HT-29 (cell line): ENCODE measurements at regions not wholly inside any gene's neighbourhood (a gene's known extent, or its start where the extent isn't known, plus 50 kb on each side); places are given as distances from the start of the nearest gene placed in this dataset.
A peak's percentile ranks its signal among the peaks of the same experiment; 100 is the strongest.

Experiments
- DNase-seq: peaks from one replicate; pipeline ENCODE4 v3.0.0-alpha.2; 2015; ENCODE audit warnings: low spot score

- no peak for DNase-seq
These were observed 133.7 kb upstream of the ASTN2 start for GRCh38 chr9:117548556-117548955.

DNA sequence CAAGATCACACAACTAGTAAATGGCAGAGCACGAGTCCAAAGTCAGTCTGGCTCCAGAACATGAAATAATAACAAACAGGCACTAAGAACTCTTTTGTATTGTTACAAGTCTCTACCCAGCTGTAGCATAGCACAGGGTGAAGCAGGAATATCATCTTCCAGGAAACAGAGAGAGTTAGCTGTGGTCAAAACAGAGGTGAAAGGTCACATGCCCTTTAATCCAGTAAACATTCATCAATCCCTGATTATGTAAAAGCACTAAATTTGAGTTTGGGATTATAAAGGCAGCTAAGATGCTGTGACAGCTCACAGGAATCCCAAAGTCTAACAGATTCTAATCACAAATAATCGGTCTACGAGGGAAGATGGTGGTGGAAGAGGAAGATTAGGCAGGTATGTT, 133.0 kb upstream of the ASTN2 start:
- no peak for DNase-seq

GRCh38 chr9:117546894-117547678, 132.2 kb upstream of the ASTN2 start:
- DNase-seq = no peak

GRCh38 chr9:117545846-117546245, 131.0 kb upstream of the ASTN2 start:
- peak; percentile 18 for DNase-seq

DNA sequence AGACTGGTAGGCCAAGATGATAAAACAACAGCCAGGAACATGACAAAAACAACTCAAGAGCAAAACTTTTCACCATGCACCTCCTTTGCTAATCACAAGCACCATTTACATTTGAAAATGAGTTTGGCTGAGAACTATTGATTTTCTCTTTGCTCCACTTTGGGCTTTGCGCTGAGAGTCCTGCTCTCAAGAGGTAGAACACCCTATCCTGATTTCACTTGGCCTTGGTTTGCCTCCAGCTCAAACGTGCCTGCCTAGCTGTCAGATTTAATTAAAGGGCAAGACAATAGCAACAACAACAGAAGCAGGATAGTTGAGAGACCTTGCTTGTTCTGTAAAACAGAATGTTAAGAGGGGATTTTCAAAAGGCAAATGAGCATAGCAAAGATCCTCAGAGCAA, 128.2 kb upstream of the ASTN2 start:
- DNase-seq = no peak

DNA sequence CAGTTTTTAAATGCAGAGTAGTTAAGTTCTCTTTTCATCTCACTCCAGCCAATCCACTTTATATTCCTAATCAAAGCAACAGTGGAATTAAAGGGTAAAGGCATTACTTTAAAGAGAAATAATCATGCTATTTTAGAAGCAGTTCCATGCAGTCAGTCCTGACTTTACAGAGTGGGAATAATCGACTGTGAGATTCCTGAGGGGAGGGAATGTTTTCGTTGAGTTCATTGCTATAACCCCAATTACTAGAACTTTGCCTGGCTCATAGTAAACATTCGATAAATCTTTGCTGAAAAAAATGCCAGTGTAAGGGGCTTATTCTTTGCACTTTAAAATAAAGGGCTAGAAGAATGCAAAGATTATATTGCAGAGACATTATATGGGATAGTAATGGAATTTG, 127.2 kb upstream of the ASTN2 start:
- DNase-seq = no peak

DNA sequence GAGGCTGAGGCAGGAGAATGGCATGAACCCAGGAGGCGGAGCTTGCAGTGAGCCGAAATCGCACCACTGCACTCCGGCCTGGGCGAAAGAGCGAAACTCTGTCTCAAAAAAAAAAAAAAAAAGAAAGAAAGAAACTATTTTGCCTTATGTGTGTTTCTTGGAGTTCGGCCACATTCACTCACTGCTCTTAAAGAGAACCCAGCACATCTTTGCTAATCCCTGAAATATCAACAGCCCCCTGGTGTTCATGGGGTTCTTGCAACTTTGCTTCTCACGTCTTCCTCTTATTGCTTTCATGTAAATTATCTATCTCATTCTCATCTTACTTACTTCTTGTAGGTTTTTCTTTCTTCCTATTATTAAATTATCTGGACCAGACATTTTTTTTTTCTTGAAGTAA, 126.3 kb upstream of the ASTN2 start:
- DNase-seq = no peak

DNA sequence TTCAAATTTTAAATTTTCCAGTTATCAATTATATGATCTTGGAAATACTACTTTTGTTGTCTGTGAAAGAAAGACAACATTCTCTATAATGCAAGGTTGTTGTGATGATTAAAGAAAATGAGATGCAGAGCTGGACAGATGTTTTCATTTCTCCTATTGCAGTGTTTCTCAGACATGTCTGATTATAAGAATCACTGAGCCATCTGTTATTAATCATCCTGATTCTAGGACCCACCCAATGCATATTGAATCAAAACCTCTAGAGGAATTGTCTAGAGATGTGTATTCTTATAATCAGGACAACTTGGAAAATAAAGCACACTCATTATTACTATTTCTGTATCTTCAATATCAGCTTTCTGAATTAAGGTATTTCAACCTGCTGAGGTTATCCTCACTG, 121.1 kb upstream of the ASTN2 start:
- no peak for DNase-seq

GRCh38 chr9:117535434-117535833, 120.6 kb upstream of the ASTN2 start:
- no peak for DNase-seq

GRCh38 chr9:117528225-117528624, 113.4 kb upstream of the ASTN2 start:
- DNase-seq = no peak

DNA sequence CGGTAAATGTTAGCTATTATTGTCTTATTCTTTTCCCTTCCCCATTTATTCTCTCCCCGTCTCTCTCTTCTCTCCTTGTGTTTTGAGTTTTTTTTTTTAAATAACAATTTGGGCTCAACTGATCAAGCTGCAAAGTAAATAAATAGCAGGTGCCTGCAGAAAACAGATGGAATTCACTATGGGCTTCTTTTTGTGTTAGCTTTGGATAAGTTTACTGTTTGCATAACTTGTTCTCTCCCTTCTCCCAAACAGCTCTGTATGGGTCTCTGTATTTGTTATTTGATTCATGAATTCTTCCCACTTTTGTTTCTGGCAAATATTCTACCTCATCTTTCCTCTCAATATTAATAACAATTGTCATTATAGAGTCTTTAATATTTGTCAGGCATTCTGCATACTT, 111.8 kb upstream of the ASTN2 start:
- no peak for DNase-seq

- no peak for DNase-seq
These were observed 108.8 kb upstream of the ASTN2 start for GRCh38 chr9:117523531-117524153.

DNA sequence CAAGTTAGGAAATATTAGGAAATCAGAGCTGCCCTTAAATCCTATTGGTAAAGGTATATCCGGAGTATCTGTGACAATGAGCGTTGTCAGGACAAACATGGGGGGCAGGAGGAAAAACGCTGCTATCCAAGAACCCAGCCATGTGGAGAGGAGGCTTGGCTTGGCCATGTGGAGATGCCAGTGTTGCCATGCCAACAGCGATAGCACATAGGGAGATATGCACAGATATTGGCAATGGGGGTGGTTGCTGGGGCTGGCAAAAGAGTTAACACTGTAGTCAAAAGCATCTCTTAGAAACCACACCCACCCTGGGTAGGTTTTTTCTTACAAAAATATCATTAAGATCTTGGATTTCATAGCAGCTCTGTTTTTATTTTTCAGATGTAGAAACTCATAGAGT, 106.4 kb upstream of the ASTN2 start:
- DNase-seq = no peak

- DNase-seq = no peak
These were observed 102.1 kb upstream of the ASTN2 start for GRCh38 chr9:117516676-117517632.

DNA sequence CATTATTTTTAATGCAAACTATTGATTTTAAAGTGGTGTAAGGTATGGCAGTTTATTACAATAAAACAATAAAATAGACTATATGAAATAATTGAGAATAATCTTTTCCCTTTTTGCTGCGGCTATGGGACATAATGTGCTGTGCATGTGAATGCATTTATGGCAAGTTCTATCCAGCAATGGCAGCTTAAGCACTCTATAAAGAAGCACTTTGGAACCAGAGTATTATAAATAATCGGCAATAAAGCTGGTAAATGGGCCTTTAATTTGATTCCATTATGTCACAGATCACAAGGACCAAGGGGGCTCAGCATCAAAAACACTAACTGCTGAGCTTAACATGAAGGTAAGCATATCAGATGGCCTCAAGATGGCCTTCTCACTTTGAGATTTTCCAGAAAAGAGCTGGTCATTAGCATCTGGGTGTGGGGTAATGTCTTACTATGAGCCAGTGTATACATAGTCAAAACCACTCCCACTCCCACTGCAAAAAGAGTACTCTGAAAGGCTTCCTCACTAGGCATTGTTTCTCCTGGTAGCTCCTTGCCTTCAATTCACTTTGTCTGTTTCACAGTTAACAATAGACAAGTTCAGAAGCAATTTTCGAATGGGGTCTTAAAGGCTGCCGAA, 97.1 kb upstream of the ASTN2 start:
- DNase-seq = no peak

- no peak for DNase-seq
These were observed 81.5 kb upstream of the ASTN2 start for GRCh38 chr9:117496307-117496706.

DNA sequence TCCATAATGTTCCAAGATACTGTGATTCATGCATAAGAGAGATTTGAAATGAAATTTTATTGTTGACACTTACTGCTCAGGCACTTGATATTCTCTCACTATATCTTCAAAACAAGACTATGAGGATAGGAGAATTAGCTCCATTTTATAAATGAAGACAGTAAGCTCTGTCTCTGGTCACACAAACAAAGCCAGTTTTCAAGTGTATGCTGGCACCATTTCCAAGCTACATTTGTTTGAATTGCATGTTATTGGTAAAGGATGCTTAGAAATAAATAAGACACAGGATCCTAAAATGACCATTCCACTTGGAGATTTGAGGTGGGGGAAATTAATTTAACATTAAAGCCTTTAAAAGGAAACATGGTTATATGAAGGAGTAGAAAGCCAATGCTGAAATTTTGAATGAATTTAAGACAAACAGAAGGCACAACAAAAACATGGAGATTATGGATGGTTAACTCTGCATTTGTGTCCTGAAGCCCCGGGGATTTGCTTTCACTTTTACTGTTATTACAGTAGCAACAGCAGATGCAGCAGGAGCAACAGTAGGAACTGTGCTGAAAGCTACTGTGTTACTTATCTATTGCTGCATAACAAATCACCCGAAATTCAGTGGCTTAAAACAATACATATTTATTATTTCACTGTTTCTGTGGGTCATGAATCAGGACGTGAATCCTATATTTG, 79.7 kb upstream of the ASTN2 start:
- no peak for DNase-seq

- DNase-seq = no peak
These were observed 77.6 kb upstream of the ASTN2 start for GRCh38 chr9:117492476-117492875.

DNA sequence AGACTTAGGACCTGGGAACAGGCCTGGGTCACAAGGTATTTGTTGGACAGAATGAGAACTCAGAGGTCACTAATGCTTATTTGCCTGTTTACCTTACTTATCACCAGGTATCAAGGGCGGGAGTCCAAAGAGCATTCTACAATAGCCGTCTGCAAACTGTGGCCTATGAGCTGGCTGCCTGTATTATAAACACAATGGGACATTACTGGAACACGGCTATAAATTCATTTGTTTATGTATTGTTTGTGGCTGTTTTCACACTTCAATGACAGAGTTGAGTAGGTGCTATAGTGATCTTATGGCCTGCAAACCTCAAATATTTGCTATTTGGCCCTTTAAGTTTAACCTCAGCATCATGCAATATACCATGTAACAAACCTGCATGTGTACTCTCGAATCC, 76.6 kb upstream of the ASTN2 start:
- DNase-seq = no peak

DNA sequence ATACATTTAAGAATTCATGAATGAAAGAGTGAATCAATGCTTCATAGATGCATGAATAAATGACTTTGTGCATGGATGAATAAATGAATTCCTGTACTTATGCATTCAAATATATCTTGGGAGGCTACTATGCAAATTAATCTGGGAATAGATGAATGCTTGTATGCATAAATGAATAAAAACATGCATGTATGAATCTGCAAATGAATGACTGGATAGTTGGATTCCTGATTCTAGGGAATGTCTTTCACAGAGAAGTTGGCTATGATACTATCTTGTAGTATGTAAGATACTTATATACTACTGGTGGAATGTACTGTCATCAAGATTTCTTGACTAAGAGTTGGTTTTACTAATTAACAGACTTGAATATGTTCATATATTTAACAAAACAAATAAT, 75.3 kb upstream of the ASTN2 start:
- DNase-seq = no peak

GRCh38 chr9:117488659-117489058, 73.8 kb upstream of the ASTN2 start:
- no peak for DNase-seq
